DND-41 (cell line): ENCODE measurements at regions not wholly inside any gene's neighbourhood (a gene's known extent, or its start where the extent isn't known, plus 50 kb on each side); places are given as distances from the start of the nearest gene placed in this dataset.

Experiments used
- EZH2 ChIP-seq: IDR thresholded peaks from 3 replicates; pipeline ENCODE4 v1.6.1; 2012; ENCODE audit warnings: borderline replicate concordance, low read depth, mild to moderate bottlenecking, moderate library complexity, low read length, inconsistent platforms; ENCODE audit not compliant: severe bottlenecking
- TF ChIP-seq, protein P1 (sequence below): IDR thresholded peaks from 2 replicates; pipeline ENCODE4 v1.5.1; 2012; ENCODE audit warnings: borderline replicate concordance, low read length, moderate library complexity, mild to moderate bottlenecking; ENCODE audit not compliant: poor library complexity, severe bottlenecking; ENCODE audit errors: extremely low read depth

DNA sequence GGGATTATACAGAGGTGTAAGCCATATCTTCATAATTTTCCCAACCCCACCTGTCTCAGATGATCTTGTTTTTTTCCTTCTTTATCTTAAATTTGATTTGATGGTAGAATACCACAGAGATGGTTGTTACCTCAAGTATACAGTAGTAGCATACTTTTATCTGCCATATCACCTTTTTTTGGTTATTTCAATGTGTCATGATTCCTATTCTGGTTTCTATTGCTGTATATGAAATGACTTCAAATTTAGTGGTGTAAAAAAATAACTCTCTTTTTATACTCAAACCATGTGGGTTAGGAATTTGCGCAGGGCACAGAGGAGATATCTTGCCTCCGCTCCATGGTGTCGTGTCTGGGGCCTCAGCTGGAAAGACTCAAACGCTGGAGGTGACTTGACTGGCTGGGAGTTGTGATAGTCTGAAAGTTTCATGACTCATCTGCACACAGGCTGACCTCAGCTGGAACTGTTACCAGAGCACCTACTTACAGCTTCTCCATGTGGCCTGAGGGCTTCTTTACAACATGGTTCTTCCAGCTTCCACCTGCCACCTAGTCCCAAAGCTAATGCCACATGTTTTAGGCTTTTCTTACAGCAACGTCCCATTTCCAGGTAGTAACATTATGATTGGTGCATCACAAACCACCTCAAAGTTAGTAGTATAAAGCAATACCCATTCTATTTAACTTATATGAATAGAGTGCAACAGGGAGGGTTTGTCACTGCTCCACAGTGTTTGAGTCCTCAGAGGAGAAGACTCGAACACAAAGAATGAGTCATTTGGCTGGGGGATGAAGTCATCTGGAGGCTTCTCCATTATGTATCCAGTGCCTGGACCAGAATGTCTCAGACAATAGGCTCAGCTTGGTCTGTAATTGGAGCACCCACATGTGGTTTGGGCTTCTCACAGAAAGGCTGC, 82.3 kb upstream of the XPO1 start:
- TF ChIP-seq, protein P1, sequence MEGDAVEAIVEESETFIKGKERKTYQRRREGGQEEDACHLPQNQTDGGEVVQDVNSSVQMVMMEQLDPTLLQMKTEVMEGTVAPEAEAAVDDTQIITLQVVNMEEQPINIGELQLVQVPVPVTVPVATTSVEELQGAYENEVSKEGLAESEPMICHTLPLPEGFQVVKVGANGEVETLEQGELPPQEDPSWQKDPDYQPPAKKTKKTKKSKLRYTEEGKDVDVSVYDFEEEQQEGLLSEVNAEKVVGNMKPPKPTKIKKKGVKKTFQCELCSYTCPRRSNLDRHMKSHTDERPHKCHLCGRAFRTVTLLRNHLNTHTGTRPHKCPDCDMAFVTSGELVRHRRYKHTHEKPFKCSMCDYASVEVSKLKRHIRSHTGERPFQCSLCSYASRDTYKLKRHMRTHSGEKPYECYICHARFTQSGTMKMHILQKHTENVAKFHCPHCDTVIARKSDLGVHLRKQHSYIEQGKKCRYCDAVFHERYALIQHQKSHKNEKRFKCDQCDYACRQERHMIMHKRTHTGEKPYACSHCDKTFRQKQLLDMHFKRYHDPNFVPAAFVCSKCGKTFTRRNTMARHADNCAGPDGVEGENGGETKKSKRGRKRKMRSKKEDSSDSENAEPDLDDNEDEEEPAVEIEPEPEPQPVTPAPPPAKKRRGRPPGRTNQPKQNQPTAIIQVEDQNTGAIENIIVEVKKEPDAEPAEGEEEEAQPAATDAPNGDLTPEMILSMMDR, result no peak
- no peak for TF ChIP-seq EZH2
